Heart left ventricle (tissue), 16 donors: ENCODE measurements at regions not wholly inside any gene's neighbourhood (a gene's known extent, or its start where the extent isn't known, plus 50 kb on each side); places are given as distances from the start of the nearest gene placed in this dataset.

Experiments
- ATAC-seq, 4 donors: fragments of 200-7000 bp; cut with Tn5 transposase; one replicate each; pipeline ENCODE4 v1.9.1; 2020 to 2022; ENCODE audit warnings: moderate library complexity in 4 of 4, mild to moderate bottlenecking in 3 of 4, moderate number of reproducible peaks in 1 of 4
- DNase-seq, 5 donors: peaks; one replicate each; pipeline ENCODE4 v3.0.0-alpha.2; 2020
- H3K27ac ChIP-seq, 12 donors: fragments of 200-600 bp; sonication (generic) in 4 of 12; one replicate each; pipeline versions ENCODE4 v1.5.0 to v1.8.0; 2016 to 2022; ENCODE audit warnings: mild to moderate bottlenecking in 2 of 12
- H3K27me3 ChIP-seq, 9 donors: fragments of 200-600 bp; sonication (generic) in 2 of 9; one replicate each; pipeline versions ENCODE4 v1.5.1 to v1.8.0; 2016 to 2022; ENCODE audit warnings: mild to moderate bottlenecking in 3 of 9
- H3K36me3 ChIP-seq, 9 donors: fragments of 200-600 bp; sonication (generic) in 2 of 9; one replicate each; pipeline versions ENCODE4 v1.5.0 to v1.8.0; 2018 to 2022; ENCODE audit warnings: mild to moderate bottlenecking in 2 of 9
- H3K4me1 ChIP-seq, 12 donors: fragments of 200-600 bp; sonication (generic) in 4 of 12; one replicate each; pipeline versions ENCODE4 v1.5.0 to v1.8.0; 2016 to 2022; ENCODE audit warnings: mild to moderate bottlenecking in 3 of 12
- H3K4me3 ChIP-seq, 12 donors: fragments of 200-600 bp; sonication (generic) in 4 of 12; one replicate each; pipeline versions ENCODE4 v1.5.0 to v1.8.0; 2017 to 2022; ENCODE audit warnings: mild to moderate bottlenecking in 9 of 12, moderate library complexity in 4 of 12
- H3K9me3 ChIP-seq, 12 donors: fragments of 200-600 bp; sonication (generic) in 4 of 12; one replicate each; pipeline versions ENCODE4 v1.5.0 to v1.8.0; 2016 to 2022; ENCODE audit warnings: mild to moderate bottlenecking in 1 of 12
- POLR2A ChIP-seq, 2 donors: fragments of 450-650 bp; IDR thresholded peaks; one replicate each; pipeline ENCODE4 v1.6.1; 2017; ENCODE audit warnings: antibody characterized with exemption in 2 of 2, mild to moderate bottlenecking in 2 of 2, moderate library complexity in 2 of 2
- WGBS, 4 donors: extraction: QIAGEN DNeasy Blood & Tissue Kit in 2 of 4; methylation state at CpG; one replicate each; pipeline versions ENCODE4 v1.1.5 to v1.1.7; 2013 to 2018; 5-methylcytosine and 5-hydroxymethylcytosine counted together
- intact Hi-C, 10 donors: fragments of 100-400 bp; cut with DNase I; formaldehyde crosslinking; loops; one replicate each; pipeline versions ENCODE4 v1.11.1 to v1.14.2; 2022
- TF ChIP-seq, protein P1 (sequence below), 12 donors: fragments of 200-600 bp; sonication (generic) in 4 of 12; IDR thresholded peaks; one replicate each; pipeline versions ENCODE4 v1.5.0 to v1.8.0; 2018 to 2022; ENCODE audit warnings: antibody characterized with exemption in 12 of 12, mild to moderate bottlenecking in 5 of 12
- donor health status: ischemic (EF 13 %, LVEDD 7.1; RV severe dilation, severe dysfunction).
- donor health status: healthy with polysubstance abuse.
- donor health status: DM: no; HTN: yes; CAD: no.
- donor health status: DM: no; HTN: no; CAD: no.
- donor health status: ischemic (EF 25% LVEDD 6.9; RV normal size, moderate dysfunction).
- donor health status: ischemic (EF 25% LVEDD 5.7; RV mildly dilated, moderate dysfunction).
- donor health status: healthy.
- donor health status: DM: yes; HTN: yes; CAD: no.
- donor health status: ischemic (EF 35%, LVEDD 5.7; RV mildly dilated, moderate dysfunction).
- donor health status: nonischemic (EF 11% LVEDD 7.7; RV severe dilation, severe dysfunction).
- donor health status: DM: yes; HTN: yes; CAD: no.
- donor health status: PGD.
- donor health status: ischemic (EF 29% LVEDD 5.4; RV normal size, mild dysfunction).
- donor health status: nonischemic (EF 23%, LVEDD 6.1; RV moderate dilation, normal function).

DNA sequence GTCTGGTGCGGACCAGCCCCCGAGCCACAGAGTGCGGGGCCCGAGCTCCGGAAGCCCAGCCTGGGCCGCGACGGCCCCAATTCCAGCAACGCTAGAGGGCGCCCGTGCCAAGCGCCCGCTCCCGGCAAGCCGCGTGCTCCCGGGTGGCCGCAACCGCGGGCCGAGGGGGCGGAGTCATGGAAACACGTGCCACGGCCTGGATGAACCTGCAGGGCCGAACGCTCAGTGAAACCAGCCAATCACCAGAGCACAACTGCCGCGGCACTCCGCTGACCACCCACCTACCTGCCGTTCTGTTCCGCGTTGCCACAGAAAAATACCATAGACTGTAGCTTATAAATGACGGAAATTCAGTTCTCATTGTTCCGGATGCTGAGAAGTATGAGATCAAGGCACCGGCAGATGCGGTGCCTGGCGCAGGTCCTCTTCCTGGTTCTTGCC is 85.7 kb upstream of the FOXC1 start:
- 14 to 32% (median 20%) methylated on average over 19 to 37 of the region's 37 CpGs for WGBS, 4 donors
- TF ChIP-seq POLR2A (IDR thresholded peaks at IDR 0.05) = no peak
- TF ChIP-seq, protein P1, sequence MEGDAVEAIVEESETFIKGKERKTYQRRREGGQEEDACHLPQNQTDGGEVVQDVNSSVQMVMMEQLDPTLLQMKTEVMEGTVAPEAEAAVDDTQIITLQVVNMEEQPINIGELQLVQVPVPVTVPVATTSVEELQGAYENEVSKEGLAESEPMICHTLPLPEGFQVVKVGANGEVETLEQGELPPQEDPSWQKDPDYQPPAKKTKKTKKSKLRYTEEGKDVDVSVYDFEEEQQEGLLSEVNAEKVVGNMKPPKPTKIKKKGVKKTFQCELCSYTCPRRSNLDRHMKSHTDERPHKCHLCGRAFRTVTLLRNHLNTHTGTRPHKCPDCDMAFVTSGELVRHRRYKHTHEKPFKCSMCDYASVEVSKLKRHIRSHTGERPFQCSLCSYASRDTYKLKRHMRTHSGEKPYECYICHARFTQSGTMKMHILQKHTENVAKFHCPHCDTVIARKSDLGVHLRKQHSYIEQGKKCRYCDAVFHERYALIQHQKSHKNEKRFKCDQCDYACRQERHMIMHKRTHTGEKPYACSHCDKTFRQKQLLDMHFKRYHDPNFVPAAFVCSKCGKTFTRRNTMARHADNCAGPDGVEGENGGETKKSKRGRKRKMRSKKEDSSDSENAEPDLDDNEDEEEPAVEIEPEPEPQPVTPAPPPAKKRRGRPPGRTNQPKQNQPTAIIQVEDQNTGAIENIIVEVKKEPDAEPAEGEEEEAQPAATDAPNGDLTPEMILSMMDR (IDR thresholded peaks at IDR 0.05) = peak; percentile 47 to 77 (median 64)
- Histone ChIP-seq H3K9me3 (peaks cover 0 to 5% (median 0%) of the 10 kb centered on the region in 12 donors), H3K4me3 (peak overlapping the region in 5 of 12 donors; percentile 5 to 30 (median 17)), H3K36me3 (no peaks in the 10 kb centered on the region), H3K27me3 (peaks cover 3 to 31% (median 16%) of the 10 kb centered on the region in 9 donors), H3K4me1 (peaks cover 0 to 28% (median 12%) of the 10 kb centered on the region in 12 donors), H3K27ac (no peak overlapping the region)
- intact Hi-C loops = no loop called here
- ATAC-seq (peak in 3 of 4 donors; percentile 57 to 80 (median 63)), DNase-seq (peak; percentile 57 to 89 (median 78))

DNA sequence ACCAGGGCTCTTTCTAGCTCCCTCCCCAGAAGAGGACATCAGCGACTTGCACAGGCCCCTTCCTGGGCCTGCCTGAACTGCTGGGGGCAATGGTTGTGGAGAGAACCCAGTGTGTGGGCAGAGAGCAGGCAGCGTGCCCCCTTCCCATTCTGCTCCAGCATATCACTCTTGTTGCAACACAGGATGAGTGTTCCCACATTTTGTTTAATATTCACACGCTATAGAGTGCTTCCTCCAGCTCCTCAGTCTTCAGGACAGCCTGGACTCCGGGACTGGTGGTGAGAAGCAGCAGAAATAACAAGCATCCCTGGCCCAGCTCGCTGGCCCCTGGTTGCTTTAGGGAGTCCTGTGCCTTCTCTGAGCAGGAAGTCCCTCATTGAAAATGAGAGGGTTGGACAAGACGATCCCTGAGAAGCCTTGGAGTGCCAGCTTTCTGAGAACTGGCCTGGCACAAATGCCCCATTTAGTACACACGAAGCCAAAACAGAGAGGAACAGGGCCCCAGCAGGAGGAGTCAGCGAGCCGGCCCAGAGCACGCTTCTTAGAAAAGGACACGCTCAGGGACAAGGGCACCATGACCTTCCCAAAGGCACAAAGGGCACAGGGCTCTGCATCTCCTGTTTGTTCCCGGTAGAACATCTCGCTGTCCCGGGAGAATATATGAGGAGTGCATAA is 84.2 kb upstream of the FOXC1 start:
- WGBS, 4 donors = 81 to 91% (median 87%) methylated on average over 12 to 14 of the region's 14 CpGs
- TF ChIP-seq POLR2A (IDR thresholded peaks at IDR 0.05) = no peak
- TF ChIP-seq, protein P1 (IDR thresholded peaks at IDR 0.05) = no peak

DNA sequence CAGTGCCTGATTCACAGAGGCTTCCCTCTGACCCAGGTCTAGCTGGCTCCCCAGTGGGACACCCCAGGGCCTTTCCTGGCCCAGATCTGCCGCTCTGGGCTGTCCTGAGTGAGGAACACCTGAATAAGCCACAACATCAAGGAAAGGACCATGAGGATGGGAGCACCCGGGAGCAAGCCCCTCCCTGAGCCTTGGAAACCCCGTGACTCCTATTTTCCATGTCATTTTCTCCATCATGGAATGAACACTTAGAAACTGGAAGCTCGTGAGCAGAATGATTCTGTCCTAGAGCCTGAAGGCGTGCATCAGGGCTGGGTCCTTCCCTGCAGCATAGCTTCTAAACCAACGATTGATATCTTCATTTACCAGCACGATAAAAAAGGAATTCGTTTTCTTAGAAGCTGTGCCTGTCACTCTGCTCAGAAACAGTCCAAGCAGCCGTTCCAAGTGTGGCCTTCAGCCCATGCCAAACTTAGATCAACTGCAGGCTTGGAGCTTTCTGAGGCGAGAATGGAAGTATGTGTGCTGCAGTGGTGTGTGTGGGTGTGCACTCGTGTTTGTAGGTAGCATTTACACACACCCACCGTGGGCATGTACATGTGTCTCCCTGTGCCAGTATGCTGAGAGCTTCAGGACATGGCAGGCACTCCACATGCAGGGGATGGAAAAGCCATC is 83.2 kb upstream of the FOXC1 start:
- TF ChIP-seq, protein P1 (IDR thresholded peaks at IDR 0.05) = no peak
- TF ChIP-seq POLR2A (IDR thresholded peaks at IDR 0.05) = no peak
- Histone ChIP-seq H3K4me1 (peaks cover 0 to 28% (median 12%) of the 10 kb centered on the region in 12 donors), H3K36me3 (no peaks in the 10 kb centered on the region), H3K9me3 (no peaks in the 10 kb centered on the region), H3K27me3 (peaks cover 3 to 30% (median 16%) of the 10 kb centered on the region in 9 donors), H3K4me3 (peak overlapping the region in 1 of 12 donors; percentile 13), H3K27ac (peak overlapping the region in 7 of 12 donors; percentile 3 to 70 (median 31))
- peak; percentile 7 to 61 (median 42) for ATAC-seq
- WGBS, 4 donors = 44 to 50% (median 47%) methylated on average over 12 of the region's 12 CpGs
- intact Hi-C loops = no loop called here
- peak in 1 of 5 donors; percentile 22 for DNase-seq

More for the DNA sequence above, 84.2 kb upstream of the FOXC1 start:
- H3K27ac ChIP-seq = peak overlapping the region in 2 of 12 donors; percentile 65 to 70
- DNase-seq = no peak
- H3K9me3 ChIP-seq = no peaks in the 10 kb centered on the region
- H3K27me3 ChIP-seq = peaks cover 3 to 31% (median 16%) of the 10 kb centered on the region in 9 donors
- no peak overlapping the region for H3K4me3 ChIP-seq
- intact Hi-C loops = no loop called here
- H3K36me3 ChIP-seq = no peaks in the 10 kb centered on the region
- peaks cover 0 to 28% (median 12%) of the 10 kb centered on the region in 12 donors for H3K4me1 ChIP-seq
- no peak for ATAC-seq

DNA sequence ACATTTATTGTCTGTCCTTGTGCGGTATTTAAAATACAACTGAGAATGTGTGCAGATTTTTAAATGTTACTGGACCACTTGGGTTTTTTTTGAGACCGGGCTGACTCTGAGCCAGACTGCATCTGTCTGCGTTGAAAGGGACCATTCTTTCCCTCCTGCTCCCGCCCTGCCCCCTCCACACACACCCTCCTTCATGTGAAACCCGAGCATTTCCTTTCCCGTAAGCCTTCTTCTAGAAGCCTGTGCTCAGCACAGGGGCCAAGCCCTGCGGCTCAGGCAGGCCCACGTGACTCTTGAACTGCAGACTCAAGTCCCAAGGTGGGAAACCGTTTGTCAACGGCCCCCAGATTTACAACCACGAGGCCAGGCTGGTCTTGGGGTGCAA is 82.7 kb upstream of the FOXC1 start:
- Histone ChIP-seq H3K4me3 (no peak overlapping the region), H3K4me1 (peaks cover 0 to 28% (median 12%) of the 10 kb centered on the region in 12 donors), H3K27ac (peak overlapping the region in 8 of 12 donors; percentile 19 to 71 (median 57)), H3K36me3 (no peaks in the 10 kb centered on the region), H3K27me3 (peaks cover 3 to 25% (median 16%) of the 10 kb centered on the region in 9 donors), H3K9me3 (no peaks in the 10 kb centered on the region)
- 19 to 27% (median 21%) methylated on average over 11 of the region's 11 CpGs for WGBS, 4 donors
- DNase-seq = peak in 4 of 5 donors; percentile 50 to 70 (median 62)
- intact Hi-C loops = no loop called here
- peak; percentile 68 to 87 (median 80) for ATAC-seq
- TF ChIP-seq POLR2A (IDR thresholded peaks at IDR 0.05) = no peak
- TF ChIP-seq, protein P1 (IDR thresholded peaks at IDR 0.05) = no peak
